Medulla oblongata (tissue), 1 donor: ENCODE measurements at regions not wholly inside any gene's neighbourhood (a gene's known extent, or its start where the extent isn't known, plus 50 kb on each side); places are given as distances from the start of the nearest gene placed in this dataset.

Source experiments
- DNase-seq: peaks from one replicate; pipeline ENCODE4 v3.0.0-alpha.2; 2015; ENCODE audit errors: extremely low spot score

GRCh38 chr5:158123595-158123994 is 264.6 kb upstream of the CLINT1 start:
- no peak for DNase-seq

GRCh38 chr5:158121678-158122077 is 262.7 kb upstream of the CLINT1 start:
- DNase-seq, result no peak

GRCh38 chr5:158120760-158121159 is 261.8 kb upstream of the CLINT1 start:
- no peak for DNase-seq

- no peak for DNase-seq
Observed at GRCh38 chr5:158119961-158120723, 261.2 kb upstream of the CLINT1 start.

GRCh38 chr5:158117467-158118160 is 258.7 kb upstream of the CLINT1 start:
- DNase-seq, result no peak

GRCh38 chr5:158116965-158117364 is 258.0 kb upstream of the CLINT1 start:
- DNase-seq, result no peak

GRCh38 chr5:158115468-158115867 is 256.5 kb upstream of the CLINT1 start:
- DNase-seq, result no peak

GRCh38 chr5:158108177-158108576 is 249.2 kb upstream of the CLINT1 start:
- no peak for DNase-seq

- DNase-seq, result peak; percentile 10
Observed at GRCh38 chr5:158100373-158100888, 241.5 kb upstream of the CLINT1 start.

- DNase-seq, result no peak
Observed at GRCh38 chr5:158099571-158100105, 240.7 kb upstream of the CLINT1 start.

- DNase-seq, result no peak
Observed at GRCh38 chr5:158096835-158097234, 237.9 kb upstream of the CLINT1 start.

- no peak for DNase-seq
Observed at GRCh38 chr5:158086856-158087255, 227.9 kb upstream of the CLINT1 start.

- DNase-seq, result no peak
Observed at GRCh38 chr5:158084292-158084691, 225.3 kb upstream of the CLINT1 start.

GRCh38 chr5:158082696-158083287 is 223.8 kb upstream of the CLINT1 start:
- no peak for DNase-seq

GRCh38 chr5:158080112-158080511 is 221.2 kb upstream of the CLINT1 start:
- no peak for DNase-seq

- DNase-seq, result no peak
Observed at GRCh38 chr5:158079097-158079496, 220.2 kb upstream of the CLINT1 start.

GRCh38 chr5:158074992-158075769 is 216.2 kb upstream of the CLINT1 start:
- peak; percentile 64 for DNase-seq

- no peak for DNase-seq
Observed at GRCh38 chr5:158074597-158074991, 215.6 kb upstream of the CLINT1 start.

GRCh38 chr5:158070859-158071258 is 211.9 kb upstream of the CLINT1 start:
- DNase-seq, result no peak

- DNase-seq, result no peak
Observed at GRCh38 chr5:158069838-158070237, 210.9 kb upstream of the CLINT1 start.

- no peak for DNase-seq
Observed at GRCh38 chr5:158068964-158069363, 210.0 kb upstream of the CLINT1 start.

GRCh38 chr5:158066076-158066475 is 207.1 kb upstream of the CLINT1 start:
- DNase-seq, result no peak
